B cell (primary cell): ENCODE measurements at regions not wholly inside any gene's neighbourhood (a gene's known extent, or its start where the extent isn't known, plus 50 kb on each side); places are given as distances from the start of the nearest gene placed in this dataset.

ENCODE experiments used
- ATAC-seq: fragments of 200-7000 bp; cut with Tn5 transposase; one replicate; pipeline ENCODE4 v1.10.0; 2021; ENCODE audit warnings: low read depth, mild to moderate bottlenecking, moderate number of reproducible peaks, moderate library complexity
- CTCF ChIA-PET: fragments of 350-600 bp; sonication (Branson Sonifier 250); formaldehyde crosslinking; loops from one replicate; lab custom pipeline; 2021; ENCODE audit warnings: antibody characterized with exemption, inconsistent platforms; lab: Charles Lee
- POLR2A ChIA-PET: fragments of 350-600 bp; sonication (Branson Sonifier 250); formaldehyde crosslinking; loops from one replicate; lab custom pipeline; 2021; ENCODE audit warnings: antibody characterized with exemption; lab: Charles Lee
- DNase-seq: peaks from one replicate; pipeline ENCODE4 v3.0.0; 2013
- H2AFZ ChIP-seq: 2 replicates; pipeline ENCODE4 v1.6.1; 2012; ENCODE audit warnings: mild to moderate bottlenecking, low read depth, low read length; ENCODE audit not compliant: insufficient read depth, poor library complexity, severe bottlenecking
- H3K27ac ChIP-seq, 2 donors: 1 replicate in 1 of 2; 2 replicates in 1 of 2; pipeline ENCODE4 v1.5.1; 2012 to 2013; ENCODE audit warnings: low read length in 2 of 2, mild to moderate bottlenecking in 2 of 2, moderate library complexity in 1 of 2
- H3K27me3 ChIP-seq, 4 experiments: fragments of 200-600 bp in 1 of 4; sonication (generic) in 1 of 4; replicated peaks in 1 of 4; 1 replicate in 2 of 4; 2 replicates in 2 of 4; pipeline versions ENCODE4 v1.6.1 to v1.7.0; 2013 to 2016; ENCODE audit warnings: low read length in 3 of 4, mild to moderate bottlenecking in 2 of 4, mixed read lengths in 1 of 4, moderate library complexity in 1 of 4; ENCODE audit not compliant: insufficient read depth in 4 of 4, control insufficient read depth in 3 of 4; ENCODE audit errors: control extremely low read depth in 1 of 4
- H3K36me3 ChIP-seq, 2 experiments: replicated peaks in 1 of 2; 1 replicate in 1 of 2; 2 replicates in 1 of 2; pipeline versions ENCODE4 v1.6.1 to v1.7.1; 2013; ENCODE audit warnings: low read length in 1 of 2; ENCODE audit not compliant: insufficient read depth in 2 of 2, control insufficient read depth in 1 of 2; ENCODE audit errors: control extremely low read depth in 1 of 2, extremely low read depth in 1 of 2
- H3K4me1 ChIP-seq, 2 donors: fragments of 200-600 bp in 1 of 2; sonication (generic) in 1 of 2; 1 replicate in 1 of 2; 2 replicates in 1 of 2; pipeline versions ENCODE4 v1.5.1 to v1.6.1; 2013 to 2017; ENCODE audit warnings: low read length in 2 of 2; ENCODE audit not compliant: control insufficient read depth in 2 of 2, insufficient read depth in 2 of 2
- H3K4me2 ChIP-seq: replicated peaks from 2 replicates; pipeline ENCODE3; 2012; ENCODE audit warnings: mild to moderate bottlenecking, low read depth, low read length; ENCODE audit not compliant: poor library complexity, severe bottlenecking
- H3K4me3 ChIP-seq, 5 experiments: fragments of 200-600 bp in 1 of 5; sonication (generic) in 1 of 5; 1 replicate in 3 of 5; 2 replicates in 2 of 5; pipeline versions ENCODE4 v1.5.1 to v1.7.0; 2011 to 2016; ENCODE audit warnings: low read length in 4 of 5, mild to moderate bottlenecking in 4 of 5, low read depth in 2 of 5, control low read depth in 1 of 5, moderate library complexity in 1 of 5; ENCODE audit not compliant: insufficient read depth in 1 of 5; ENCODE audit errors: control extremely low read depth in 1 of 5, extremely low read depth in 1 of 5
- H3K79me2 ChIP-seq: fragments of 200-600 bp; sonication (generic); one replicate; pipeline ENCODE4 v1.6.0; 2016; ENCODE audit warnings: low read length; ENCODE audit not compliant: control insufficient read depth, insufficient read depth
- H3K9ac ChIP-seq: fragments of 200-600 bp; sonication (generic); 2 replicates; pipeline ENCODE4 v1.6.1; 2017; ENCODE audit warnings: mild to moderate bottlenecking, low read length, moderate library complexity
- H3K9me3 ChIP-seq, 3 donors: one replicate each; pipeline versions ENCODE4 v1.6.1 to v1.7.1; 2013; ENCODE audit warnings: low read length in 2 of 3; ENCODE audit not compliant: control insufficient read depth in 2 of 3, insufficient read depth in 1 of 3; ENCODE audit errors: control extremely low read depth in 1 of 3
- H4K20me1 ChIP-seq: 2 replicates; pipeline ENCODE4 v1.6.0; 2012; ENCODE audit warnings: mild to moderate bottlenecking, low read length; ENCODE audit not compliant: insufficient read depth, control insufficient read depth, poor library complexity, severe bottlenecking
- H3K27ac Mint-ChIP-seq: one replicate; pipeline ENCODE4 v1.8.0; 2021; ENCODE audit warnings: mixed read lengths
- H3K27me3 Mint-ChIP-seq: one replicate; pipeline ENCODE4 v1.8.0; 2021; ENCODE audit warnings: mixed read lengths
- H3K4me1 Mint-ChIP-seq: one replicate; pipeline ENCODE4 v1.8.0; 2021; ENCODE audit warnings: mixed read lengths
- H3K4me3 Mint-ChIP-seq: one replicate; pipeline ENCODE4 v1.8.0; 2021; ENCODE audit warnings: mixed read lengths
- H3K9me3 Mint-ChIP-seq: one replicate; pipeline ENCODE4 v1.8.0; 2022; ENCODE audit warnings: mixed read lengths; ENCODE audit not compliant: insufficient read depth
- CTCF ChIP-seq: fragments of 200-600 bp; IDR thresholded peaks from one replicate; pipeline ENCODE4 v1.8.0; 2022; ENCODE audit warnings: antibody characterized with exemption, mild to moderate bottlenecking
- EZH2 ChIP-seq: IDR thresholded peaks from 2 replicates; pipeline ENCODE4 v1.6.1; 2012; ENCODE audit warnings: borderline replicate concordance, low read depth, mild to moderate bottlenecking, moderate library complexity, low read length; ENCODE audit not compliant: insufficient read depth, poor library complexity, severe bottlenecking
- WGBS: methylation state at CpG from one replicate; pipeline ENCODE4 v1.1.5; 2013; ENCODE audit warnings: missing lambda C conversion rate; ENCODE audit not compliant: insufficient coverage; 5-methylcytosine and 5-hydroxymethylcytosine counted together
- intact Hi-C: fragments of 100-400 bp; cut with micrococcal nuclease; formaldehyde crosslinking; loops from one replicate; pipeline ENCODE4 v1.10.0; 2022

GRCh38 chr5:17690473-17690872, 56.2 kb downstream of the TAF11L14 start:
- Histone ChIP-seq H3K9me3 (no peaks in the 10 kb centered on the region), H2AFZ (no peak overlapping the region), H3K4me3 (no peak overlapping the region), H3K9ac (no peak overlapping the region), H3K4me1 (no peaks in the 10 kb centered on the region), H3K4me2 (no peak overlapping the region), H4K20me1 (no peaks in the 10 kb centered on the region), H3K27me3 (no peaks in the 10 kb centered on the region), H3K79me2 (no peaks in the 10 kb centered on the region), H3K36me3 (no peaks in the 10 kb centered on the region), H3K27ac (no peak overlapping the region)
- Mint-ChIP-seq H3K9me3 (no peaks in the 10 kb centered on the region), H3K27ac (no peak overlapping the region), H3K4me3 (no peak overlapping the region), H3K4me1 (no peaks in the 10 kb centered on the region), H3K27me3 (peaks cover 20% of the 10 kb centered on the region)
- DNase-seq: no peak
- intact Hi-C loops: no loop called here
- no peak for ATAC-seq
- TF ChIP-seq CTCF (no peak), EZH2 (no peak)
- ChIA-PET POLR2A (no interaction called here), CTCF (no interaction called here)
- WGBS: no CpG with 5 or more reads among the region's 3 CpGs

GRCh38 chr5:17691762-17692161, 57.5 kb downstream of the TAF11L14 start:
- Histone ChIP-seq H3K27ac (no peak overlapping the region), H3K4me1 (no peaks in the 10 kb centered on the region), H3K79me2 (no peaks in the 10 kb centered on the region), H3K27me3 (no peaks in the 10 kb centered on the region), H2AFZ (no peak overlapping the region), H3K9me3 (no peaks in the 10 kb centered on the region), H4K20me1 (no peaks in the 10 kb centered on the region), H3K36me3 (no peaks in the 10 kb centered on the region), H3K4me2 (no peak overlapping the region), H3K9ac (no peak overlapping the region), H3K4me3 (no peak overlapping the region)
- intact Hi-C loops: no loop called here
- H3K27ac Mint-ChIP-seq: no peak overlapping the region
- 90% methylated on average over 1 of the region's 1 CpG for WGBS
- TF ChIP-seq EZH2 (no peak), CTCF (no peak)
- CTCF ChIA-PET: no interaction called here
- POLR2A ChIA-PET: no interaction called here
- H3K4me1 Mint-ChIP-seq: no peaks in the 10 kb centered on the region
- H3K27me3 Mint-ChIP-seq: peaks cover 20% of the 10 kb centered on the region
- ATAC-seq: no peak
- H3K4me3 Mint-ChIP-seq: no peak overlapping the region
- no peaks in the 10 kb centered on the region for H3K9me3 Mint-ChIP-seq
- no peak for DNase-seq
